Esophagus muscularis mucosa (tissue), 4 donors: ENCODE measurements at regions not wholly inside any gene's neighbourhood (a gene's known extent, or its start where the extent isn't known, plus 50 kb on each side); places are given as distances from the start of the nearest gene placed in this dataset.

Experiments
- CTCF ChIP-seq, 3 experiments: fragments of 200-600 bp in 2 of 3; fragments of 450-650 bp in 1 of 3; sonication (generic) in 2 of 3; IDR thresholded peaks; one replicate each; pipeline ENCODE4 v1.5.1; 2017 to 2019; ENCODE audit warnings: antibody characterized with exemption in 3 of 3, mild to moderate bottlenecking in 2 of 3, moderate library complexity in 1 of 3
- EP300 ChIP-seq: sonication (generic); formaldehyde crosslinking; IDR thresholded peaks from one replicate; pipeline ENCODE4 v1.6.1; 2017; ENCODE audit warnings: antibody characterized with exemption
- POLR2A ChIP-seq: fragments of 450-650 bp; IDR thresholded peaks from one replicate; pipeline ENCODE4 v1.6.1; 2017; ENCODE audit warnings: antibody characterized with exemption, moderate library complexity, mild to moderate bottlenecking, low read depth
- POLR2AphosphoS5 ChIP-seq, 2 donors: sonication (generic); formaldehyde crosslinking; IDR thresholded peaks; one replicate each; pipeline ENCODE4 v1.6.1; 2017; ENCODE audit warnings: antibody characterized with exemption in 2 of 2

GRCh38 chr2:217669831-217670230 is 333.0 kb downstream of the TNS1 start:
- TF ChIP-seq CTCF (IDR thresholded peaks at IDR 0.05): no peak
- TF ChIP-seq POLR2A: no peak
- TF ChIP-seq POLR2AphosphoS5 (IDR thresholded peaks at IDR 0.05): no peak
- no peak for TF ChIP-seq EP300
